Spleen (tissue), 7 donors: ENCODE measurements at regions not wholly inside any gene's neighbourhood (a gene's known extent, or its start where the extent isn't known, plus 50 kb on each side); places are given as distances from the start of the nearest gene placed in this dataset.
"Not testable (repeated sequence)": the region's sequence is repeated elsewhere in the genome, so short reads cannot be mapped to it uniquely, and the experiment has no call there.

Experiments used
- POLR2AphosphoS5 ChIP-seq, 3 donors: sonication (generic); formaldehyde crosslinking; IDR thresholded peaks; one replicate each; pipeline ENCODE4 v1.5.1; 2017; ENCODE audit warnings: antibody characterized with exemption in 3 of 3
- TF ChIP-seq, protein P1 (sequence below), 11 experiments: fragments of 200-600 bp in 7 of 11; fragments of 450-650 bp in 4 of 11; sonication (generic) in 4 of 11; IDR thresholded peaks in 8 of 11; conservative IDR thresholded peaks in 3 of 11; 1 replicate in 7 of 11; 2 replicates in 4 of 11; pipeline versions ENCODE4 v1.4.0 to v1.8.0; 2016 to 2021; ENCODE audit warnings: antibody characterized with exemption in 11 of 11, inconsistent platforms in 4 of 11, mild to moderate bottlenecking in 1 of 11
- donor health status: DM: no; HTN: no; CAD: no; lungs with moderate emphysema.
- donor health status: DM: no; HTN: no; CAD: no.
- donor health status: DM: no; HTN: no; CAD: no.

DNA sequence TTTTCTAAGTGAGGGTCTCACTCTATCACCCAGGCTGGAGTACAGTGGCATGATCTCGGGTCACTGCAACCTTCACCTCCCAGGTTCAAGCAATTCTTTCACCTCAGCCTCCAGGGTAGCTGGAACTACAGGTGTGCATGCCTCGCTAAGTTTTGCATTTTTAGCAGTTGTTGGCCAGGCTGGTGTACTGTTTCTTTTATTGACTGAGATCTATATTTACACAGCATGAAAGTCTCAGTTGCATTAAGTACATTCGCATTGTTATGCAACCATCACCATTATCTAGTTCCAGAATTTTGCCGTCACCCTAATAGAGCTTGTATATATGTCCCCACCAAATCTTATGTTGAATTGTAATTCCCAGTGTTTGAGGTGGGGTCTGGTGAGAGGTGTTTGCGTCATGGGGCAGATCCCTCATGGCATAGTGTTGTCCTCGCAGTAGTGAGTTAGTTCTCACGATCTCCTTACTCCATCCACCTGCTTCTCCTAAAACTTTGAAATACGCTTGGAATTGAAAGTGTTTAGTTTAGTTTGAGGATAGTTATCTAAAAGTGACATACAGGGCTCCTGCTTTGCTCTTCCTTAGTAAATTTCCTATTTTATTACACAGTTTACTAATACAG is 101.3 kb downstream of the SYT15B start:
- TF ChIP-seq, protein P1, sequence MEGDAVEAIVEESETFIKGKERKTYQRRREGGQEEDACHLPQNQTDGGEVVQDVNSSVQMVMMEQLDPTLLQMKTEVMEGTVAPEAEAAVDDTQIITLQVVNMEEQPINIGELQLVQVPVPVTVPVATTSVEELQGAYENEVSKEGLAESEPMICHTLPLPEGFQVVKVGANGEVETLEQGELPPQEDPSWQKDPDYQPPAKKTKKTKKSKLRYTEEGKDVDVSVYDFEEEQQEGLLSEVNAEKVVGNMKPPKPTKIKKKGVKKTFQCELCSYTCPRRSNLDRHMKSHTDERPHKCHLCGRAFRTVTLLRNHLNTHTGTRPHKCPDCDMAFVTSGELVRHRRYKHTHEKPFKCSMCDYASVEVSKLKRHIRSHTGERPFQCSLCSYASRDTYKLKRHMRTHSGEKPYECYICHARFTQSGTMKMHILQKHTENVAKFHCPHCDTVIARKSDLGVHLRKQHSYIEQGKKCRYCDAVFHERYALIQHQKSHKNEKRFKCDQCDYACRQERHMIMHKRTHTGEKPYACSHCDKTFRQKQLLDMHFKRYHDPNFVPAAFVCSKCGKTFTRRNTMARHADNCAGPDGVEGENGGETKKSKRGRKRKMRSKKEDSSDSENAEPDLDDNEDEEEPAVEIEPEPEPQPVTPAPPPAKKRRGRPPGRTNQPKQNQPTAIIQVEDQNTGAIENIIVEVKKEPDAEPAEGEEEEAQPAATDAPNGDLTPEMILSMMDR (IDR thresholded peaks at IDR 0.05 in 8 of 11, conservative IDR thresholded peaks at IDR 0.05 in 3 of 11), result not testable (repeated sequence)
- TF ChIP-seq POLR2AphosphoS5 (IDR thresholded peaks at IDR 0.05), result not testable (repeated sequence)
